ENCODE measurements at regions not wholly inside any gene's neighbourhood (a gene's known extent, or its start where the extent isn't known, plus 50 kb on each side); places are given as distances from the start of the nearest gene placed in this dataset.
A peak's percentile ranks its signal among the peaks of the same experiment; 100 is the strongest.

GRCh38 chr3:170699158-170700053 is 113.5 kb upstream of the SLC7A14 start (continued):
- no peak for TF ChIP-seq ZBTB40 (IDR thresholded peaks at IDR 0.05)
- TF ChIP-seq ZBTB40 (CRISPR knock-in tag; IDR thresholded peaks at IDR 0.05): no peak
- peak; percentile 86 for TF ChIP-seq THAP7 (CRISPR knock-in tag; IDR thresholded peaks at IDR 0.05)
- peak; percentile 68; the same call in 1 of the 2 replicates for TF ChIP-seq CUX1 (CRISPR knock-in tag; IDR thresholded peaks at IDR 0.05)
- TF ChIP-seq RNF2 (IDR thresholded peaks at IDR 0.05): 0 out of 2 replicates have a peak, but pooled peaks have one; percentile 22
- peak; percentile 53 for TF ChIP-seq ARID1B (IDR thresholded peaks at IDR 0.05)
- no peak for TF ChIP-seq PURB (CRISPR knock-in tag; IDR thresholded peaks at IDR 0.05; ENCODE audit: low read depth)
- peak; percentile 9; the same call in 1 of the 2 replicates for TF ChIP-seq ZNF174 (CRISPR knock-in tag; IDR thresholded peaks at IDR 0.05)
- peak; percentile 45 for TF ChIP-seq CBFA2T3 (IDR thresholded peaks at IDR 0.05)
- TF ChIP-seq ZC3H8 (IDR thresholded peaks at IDR 0.05): peak; percentile 83; the same call in 1 of the 2 replicates
- TF ChIP-seq HDAC8 (tag; IDR thresholded peaks at IDR 0.05): no peak
- TF ChIP-seq PML (IDR thresholded peaks at IDR 0.05; ENCODE audit: low read length): peak; percentile 93

Data from K562 (cell line).